BJ (cell line): ENCODE measurements at regions not wholly inside any gene's neighbourhood (a gene's known extent, or its start where the extent isn't known, plus 50 kb on each side); places are given as distances from the start of the nearest gene placed in this dataset.
A peak's percentile ranks its signal among the peaks of the same experiment; 100 is the strongest.

Experiments
- CTCF ChIA-PET: fragments of 350-600 bp; formaldehyde crosslinking; extraction: SDS; loops from one replicate; lab custom pipeline; 2021; ENCODE audit warnings: antibody characterized with exemption, inconsistent platforms; lab: Yijun Ruan, JAX
- POLR2A ChIA-PET: fragments of 300-600 bp; sonication (Branson Sonifier 250); formaldehyde crosslinking; extraction: SDS; loops from one replicate; lab custom pipeline; 2021; ENCODE audit warnings: antibody characterized with exemption; lab: Charles Lee
- DNase-seq: peaks from one replicate; pipeline ENCODE4 v3.0.0-alpha.2; 2011; ENCODE audit warnings: low read depth
- H3K27me3 ChIP-seq: 2 replicates; pipeline ENCODE4 v1.6.0; 2011; ENCODE audit warnings: low read length; ENCODE audit not compliant: control insufficient read depth, insufficient read depth
- H3K36me3 ChIP-seq: 2 replicates; pipeline ENCODE4 v1.5.1; 2011; ENCODE audit warnings: low read length; ENCODE audit not compliant: control insufficient read depth, insufficient read depth
- H3K4me3 ChIP-seq: 2 replicates; pipeline ENCODE4 v1.5.1; 2011; ENCODE audit warnings: low read depth, mild to moderate bottlenecking, control low read depth, low read length
- TF ChIP-seq, protein P1 (sequence below): IDR thresholded peaks from 2 replicates; pipeline ENCODE4 v1.5.1; 2011; ENCODE audit warnings: low read depth, mild to moderate bottlenecking, control low read depth, inconsistent platforms, low read length, moderate library complexity; ENCODE audit not compliant: insufficient read depth

DNA sequence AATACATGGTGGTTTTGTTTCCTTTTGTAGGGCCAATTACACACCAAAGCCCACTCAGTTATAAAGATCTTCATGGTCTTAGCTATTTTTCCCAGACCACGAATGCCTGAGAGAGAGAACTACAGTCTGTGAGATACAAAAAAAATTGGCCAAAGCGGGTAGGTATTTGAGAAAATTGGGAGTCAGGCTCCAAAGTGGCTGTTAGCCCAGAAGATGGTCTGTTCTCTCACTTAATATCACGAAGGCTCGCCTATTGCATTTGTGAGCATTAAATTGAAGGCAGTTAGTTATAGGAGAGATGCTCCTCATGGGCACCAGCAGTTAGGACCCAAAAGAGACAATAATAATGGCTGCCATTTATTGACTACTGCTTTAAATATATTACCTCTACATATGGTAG lies 342.7 kb downstream of the PLPP3 start:
- CTCF ChIA-PET: no interaction called here
- DNase-seq: no peak
- no peaks in the 10 kb centered on the region for H3K36me3 ChIP-seq
- H3K4me3 ChIP-seq: no peak overlapping the region
- TF ChIP-seq, protein P1, sequence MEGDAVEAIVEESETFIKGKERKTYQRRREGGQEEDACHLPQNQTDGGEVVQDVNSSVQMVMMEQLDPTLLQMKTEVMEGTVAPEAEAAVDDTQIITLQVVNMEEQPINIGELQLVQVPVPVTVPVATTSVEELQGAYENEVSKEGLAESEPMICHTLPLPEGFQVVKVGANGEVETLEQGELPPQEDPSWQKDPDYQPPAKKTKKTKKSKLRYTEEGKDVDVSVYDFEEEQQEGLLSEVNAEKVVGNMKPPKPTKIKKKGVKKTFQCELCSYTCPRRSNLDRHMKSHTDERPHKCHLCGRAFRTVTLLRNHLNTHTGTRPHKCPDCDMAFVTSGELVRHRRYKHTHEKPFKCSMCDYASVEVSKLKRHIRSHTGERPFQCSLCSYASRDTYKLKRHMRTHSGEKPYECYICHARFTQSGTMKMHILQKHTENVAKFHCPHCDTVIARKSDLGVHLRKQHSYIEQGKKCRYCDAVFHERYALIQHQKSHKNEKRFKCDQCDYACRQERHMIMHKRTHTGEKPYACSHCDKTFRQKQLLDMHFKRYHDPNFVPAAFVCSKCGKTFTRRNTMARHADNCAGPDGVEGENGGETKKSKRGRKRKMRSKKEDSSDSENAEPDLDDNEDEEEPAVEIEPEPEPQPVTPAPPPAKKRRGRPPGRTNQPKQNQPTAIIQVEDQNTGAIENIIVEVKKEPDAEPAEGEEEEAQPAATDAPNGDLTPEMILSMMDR: no peak
- POLR2A ChIA-PET: no interaction called here
- H3K27me3 ChIP-seq: no peaks in the 10 kb centered on the region

DNA sequence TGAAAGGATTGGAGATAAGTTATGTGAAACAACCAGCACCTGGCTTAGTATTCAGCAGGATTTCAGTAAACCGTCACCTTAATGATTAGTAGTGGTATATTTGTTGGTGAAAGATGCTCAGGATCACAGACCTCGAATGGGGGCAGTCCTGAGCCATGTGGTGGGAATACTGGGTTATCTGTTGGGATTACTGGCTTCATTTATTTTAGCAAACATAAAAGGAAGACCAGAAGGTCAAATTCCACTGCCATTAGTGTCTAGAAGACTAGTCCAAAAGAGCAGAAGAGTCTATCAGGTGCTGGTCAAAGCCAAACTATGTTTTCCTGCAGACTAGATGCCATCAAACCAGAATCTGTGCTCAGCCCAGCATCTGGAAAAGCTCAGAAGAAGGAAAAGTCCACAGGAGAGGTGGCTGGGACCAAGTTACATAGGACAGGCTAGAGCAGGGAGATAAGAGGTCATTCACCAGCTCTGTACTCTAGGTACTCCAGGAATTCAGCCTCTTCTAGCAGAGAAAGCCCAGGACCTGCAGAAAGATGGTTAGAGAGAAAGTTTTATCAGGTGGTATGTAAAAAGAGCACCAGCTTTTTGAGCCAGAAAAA lies 343.4 kb downstream of the PLPP3 start:
- ChIA-PET CTCF (no interaction called here), POLR2A (no interaction called here)
- no peak for DNase-seq

DNA sequence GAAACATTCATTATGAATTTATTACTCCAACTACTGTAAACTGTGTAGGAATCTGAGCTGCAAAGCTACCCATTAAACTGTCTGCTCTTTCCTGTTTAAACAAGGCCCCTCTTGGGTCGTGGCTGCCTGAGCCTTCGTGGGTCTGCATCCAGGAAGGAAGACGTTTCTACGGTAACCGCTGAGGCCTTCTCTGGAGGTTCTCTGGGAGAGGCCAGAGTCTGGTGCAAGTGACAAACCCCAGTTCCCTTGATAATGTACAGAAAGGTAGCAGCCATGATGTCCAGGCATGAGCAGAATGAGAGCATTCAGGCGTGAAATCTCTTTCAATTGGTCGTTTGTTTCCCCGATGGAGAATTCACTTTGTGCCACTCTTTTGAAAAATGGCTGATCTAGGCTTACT lies 350.2 kb downstream of the PLPP3 start:
- Histone ChIP-seq H3K36me3 (no peaks in the 10 kb centered on the region), H3K4me3 (no peak overlapping the region), H3K27me3 (no peaks in the 10 kb centered on the region)
- TF ChIP-seq, protein P1: no peak
- DNase-seq: no peak
- CTCF ChIA-PET: no interaction called here
- POLR2A ChIA-PET: no interaction called here

More for the DNA sequence above, 343.4 kb downstream of the PLPP3 start:
- H3K36me3 ChIP-seq: no peaks in the 10 kb centered on the region
- TF ChIP-seq, protein P1: no peak
- no peak overlapping the region for H3K4me3 ChIP-seq
- H3K27me3 ChIP-seq: no peaks in the 10 kb centered on the region

DNA sequence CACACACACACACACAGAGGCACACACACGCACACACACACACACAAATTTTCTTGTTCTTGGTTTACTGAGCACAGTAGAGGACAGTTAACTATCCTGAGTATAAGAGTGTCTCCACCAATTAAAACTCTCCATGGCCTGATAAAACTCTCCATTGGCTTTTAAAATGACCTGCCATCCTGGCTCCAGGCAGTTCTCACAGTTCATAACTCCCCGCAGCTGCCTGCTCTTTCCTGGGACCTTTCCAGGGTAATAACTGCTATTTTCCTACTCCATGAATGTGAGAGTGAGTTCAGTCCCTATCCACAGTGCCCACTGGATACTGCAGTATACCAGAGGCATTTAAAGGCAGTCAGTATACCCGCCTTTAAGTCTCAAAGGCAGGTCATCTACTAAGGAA lies 351.5 kb downstream of the PLPP3 start:
- Histone ChIP-seq H3K36me3 (no peaks in the 10 kb centered on the region), H3K4me3 (no peak overlapping the region), H3K27me3 (no peaks in the 10 kb centered on the region)
- ChIA-PET POLR2A (no interaction called here), CTCF (interaction anchor here (1.0 kb wide), 1 partner anchor 10 kb away, joined by 3 read pairs; no protein-coding TSS in a partner anchor)
- peak; percentile 13 for DNase-seq
- TF ChIP-seq, protein P1: no peak

DNA sequence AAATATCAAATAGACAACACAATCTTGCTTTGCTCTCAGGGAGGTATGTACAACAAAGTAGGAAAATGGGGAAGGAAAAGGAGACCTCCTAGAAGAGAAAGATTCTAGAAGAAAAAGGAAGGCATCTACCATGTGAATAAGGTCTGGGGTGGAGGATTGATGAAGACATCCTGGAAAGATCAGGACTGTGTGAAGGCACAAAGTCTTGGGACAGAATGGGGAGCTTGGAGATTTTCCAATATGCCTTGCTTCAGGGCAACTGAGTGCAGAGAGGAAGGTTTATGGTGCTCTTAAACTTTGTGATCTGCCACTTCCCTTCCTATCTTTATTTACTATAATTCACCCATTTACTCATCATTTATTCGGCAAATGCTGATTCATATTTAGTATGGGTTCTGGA lies 352.0 kb downstream of the PLPP3 start:
- DNase-seq: no peak
- Histone ChIP-seq H3K4me3 (no peak overlapping the region), H3K27me3 (no peaks in the 10 kb centered on the region), H3K36me3 (no peaks in the 10 kb centered on the region)
- TF ChIP-seq, protein P1: no peak
- POLR2A ChIA-PET: no interaction called here
- CTCF ChIA-PET: interaction anchor here (1.0 kb wide), 1 partner anchor 11 kb away, joined by 3 read pairs; no protein-coding TSS in a partner anchor
